Panc1 (cell line): ENCODE measurements at regions not wholly inside any gene's neighbourhood (a gene's known extent, or its start where the extent isn't known, plus 50 kb on each side); places are given as distances from the start of the nearest gene placed in this dataset.

ENCODE experiments used
- ATAC-seq: fragments of 200-7000 bp; cut with Tn5 transposase; 2 replicates; pipeline ENCODE4 v1.9.1; 2020; ENCODE audit warnings: mild to moderate bottlenecking, moderate library complexity
- BruUV-seq: library from RNA; stranded (reverse); fragments of 400-500 nt; replicated peaks from 2 replicates; lab custom pipeline; 2021; lab: Mats Ljungman, UMichigan
- CTCF ChIA-PET: fragments of 300-600 bp; sonication (Branson Sonifier 250); formaldehyde crosslinking; loops from one replicate; lab custom pipeline; 2022; ENCODE audit warnings: antibody characterized with exemption; lab: Charles Lee
- POLR2A ChIA-PET: fragments of 300-600 bp; sonication (Branson Sonifier 250); formaldehyde crosslinking; loops from one replicate; lab custom pipeline; 2022; ENCODE audit warnings: antibody characterized with exemption; lab: Charles Lee
- DNase-seq: peaks from one replicate; pipeline ENCODE4 v3.0.0-alpha.2; 2010; ENCODE audit warnings: low read depth, low spot score
- H3K27ac ChIP-seq: 2 replicates; pipeline ENCODE4 v1.5.1; 2011; ENCODE audit warnings: mild to moderate bottlenecking, low read length, inconsistent platforms
- H3K27me3 ChIP-seq: fragments of 200-500 bp; sonication (Bioruptor generic); 2 replicates; pipeline ENCODE4 v1.6.0; 2014; ENCODE audit warnings: low read length, inconsistent platforms; ENCODE audit not compliant: control insufficient read depth, insufficient read depth
- H3K36me3 ChIP-seq: fragments of 200-500 bp; sonication (Bioruptor generic); 2 replicates; pipeline ENCODE4 v1.5.1; 2014; ENCODE audit warnings: inconsistent platforms, mild to moderate bottlenecking, low read length, moderate library complexity; ENCODE audit not compliant: control insufficient read depth, insufficient read depth
- H3K4me1 ChIP-seq: 2 replicates; pipeline ENCODE4 v1.5.1; 2011; ENCODE audit warnings: inconsistent platforms, mild to moderate bottlenecking, low read length, moderate library complexity; ENCODE audit not compliant: control insufficient read depth, insufficient read depth
- H3K4me3 ChIP-seq, 2 experiments: 2 replicates each; pipeline ENCODE4 v1.5.1; 2011 to 2012; ENCODE audit warnings: low read depth in 2 of 2, low read length in 2 of 2, mild to moderate bottlenecking in 2 of 2, inconsistent platforms in 1 of 2, moderate library complexity in 1 of 2
- H3K9me3 ChIP-seq: fragments of 200-500 bp; sonication (Bioruptor generic); 2 replicates; pipeline ENCODE4 v1.5.1; 2014; ENCODE audit warnings: low read depth, mild to moderate bottlenecking, inconsistent platforms, low read length, moderate library complexity; ENCODE audit not compliant: control insufficient read depth, insufficient read depth
- POLR2AphosphoS5 ChIP-seq: IDR thresholded peaks from 2 replicates; pipeline ENCODE4 v1.6.1; 2012; ENCODE audit warnings: mild to moderate bottlenecking, low read depth, low read length, moderate library complexity
- SIN3A ChIP-seq: IDR thresholded peaks from 2 replicates; pipeline ENCODE4 v1.6.1; 2012; ENCODE audit warnings: low read depth, mild to moderate bottlenecking, low read length, moderate library complexity, borderline replicate concordance; ENCODE audit not compliant: insufficient read depth
- TCF7L2 ChIP-seq: IDR thresholded peaks from 2 replicates; pipeline ENCODE4 v1.6.1; 2011; ENCODE audit warnings: mild to moderate bottlenecking, low read depth, low read length, inconsistent platforms
- in situ Hi-C: cut with HindIII; loops from 2 replicates; pipeline ENCODE4 v1.10.0; 2016; ENCODE audit warnings: low sequenced_read_pairs, low pct_unique_long_range_greater_than_20kb
- intact Hi-C: fragments of 100-400 bp; cut with micrococcal nuclease; formaldehyde crosslinking; loops from one replicate; pipeline ENCODE4 v1.10.0; 2022; ENCODE audit not compliant: unreplicated experiment
- TF ChIP-seq, protein P1 (sequence below): fragments of 450-650 bp; IDR thresholded peaks from 2 replicates; pipeline ENCODE4 v1.5.1; 2017; ENCODE audit warnings: mild to moderate bottlenecking
- TF ChIP-seq, protein P2 (sequence below), 2 experiments: IDR thresholded peaks; 2 replicates each; pipeline ENCODE4 v1.6.1; 2011 to 2012; ENCODE audit warnings: low read depth in 2 of 2, control low read depth in 1 of 2, low read length in 1 of 2, mild to moderate bottlenecking in 1 of 2, moderate library complexity in 1 of 2; ENCODE audit not compliant: insufficient read depth in 1 of 2

DNA sequence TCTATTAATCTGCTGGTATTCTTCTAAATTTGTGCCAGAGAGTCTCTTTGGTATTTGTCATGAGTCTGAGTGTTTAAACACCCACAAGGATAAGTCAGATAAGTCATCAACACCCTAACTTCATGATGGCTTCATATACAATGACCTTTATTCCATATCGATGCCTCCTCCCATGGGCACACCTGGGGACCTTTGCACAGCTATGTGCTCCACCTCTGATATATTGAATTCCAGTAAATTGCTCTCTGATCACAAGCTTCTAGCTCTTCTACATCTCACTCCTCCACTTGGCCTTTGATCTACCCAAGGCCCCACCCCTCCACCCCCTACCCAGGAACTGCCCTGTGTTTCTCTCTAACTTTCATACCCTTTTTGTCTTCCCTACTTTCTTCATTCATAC, 102.7 kb upstream of the MIER3 start:
- ChIA-PET CTCF (no interaction called here), POLR2A (no interaction called here)
- intact Hi-C loops (no loop called here), in situ Hi-C loops (no loop called here)
- no peak overlapping the region for H3K4me3 ChIP-seq
- ATAC-seq (no peak), DNase-seq (no peak)
- H3K27me3 ChIP-seq: no peaks in the 10 kb centered on the region
- H3K4me1 ChIP-seq: no peaks in the 10 kb centered on the region
- H3K9me3 ChIP-seq: no peaks in the 10 kb centered on the region
- no TSS peak for BruUV-seq
- TF ChIP-seq POLR2AphosphoS5 (no peak), TCF7L2 (no peak), SIN3A (no peak)
- TF ChIP-seq, protein P1, sequence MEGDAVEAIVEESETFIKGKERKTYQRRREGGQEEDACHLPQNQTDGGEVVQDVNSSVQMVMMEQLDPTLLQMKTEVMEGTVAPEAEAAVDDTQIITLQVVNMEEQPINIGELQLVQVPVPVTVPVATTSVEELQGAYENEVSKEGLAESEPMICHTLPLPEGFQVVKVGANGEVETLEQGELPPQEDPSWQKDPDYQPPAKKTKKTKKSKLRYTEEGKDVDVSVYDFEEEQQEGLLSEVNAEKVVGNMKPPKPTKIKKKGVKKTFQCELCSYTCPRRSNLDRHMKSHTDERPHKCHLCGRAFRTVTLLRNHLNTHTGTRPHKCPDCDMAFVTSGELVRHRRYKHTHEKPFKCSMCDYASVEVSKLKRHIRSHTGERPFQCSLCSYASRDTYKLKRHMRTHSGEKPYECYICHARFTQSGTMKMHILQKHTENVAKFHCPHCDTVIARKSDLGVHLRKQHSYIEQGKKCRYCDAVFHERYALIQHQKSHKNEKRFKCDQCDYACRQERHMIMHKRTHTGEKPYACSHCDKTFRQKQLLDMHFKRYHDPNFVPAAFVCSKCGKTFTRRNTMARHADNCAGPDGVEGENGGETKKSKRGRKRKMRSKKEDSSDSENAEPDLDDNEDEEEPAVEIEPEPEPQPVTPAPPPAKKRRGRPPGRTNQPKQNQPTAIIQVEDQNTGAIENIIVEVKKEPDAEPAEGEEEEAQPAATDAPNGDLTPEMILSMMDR: no peak
- TF ChIP-seq, protein P2, sequence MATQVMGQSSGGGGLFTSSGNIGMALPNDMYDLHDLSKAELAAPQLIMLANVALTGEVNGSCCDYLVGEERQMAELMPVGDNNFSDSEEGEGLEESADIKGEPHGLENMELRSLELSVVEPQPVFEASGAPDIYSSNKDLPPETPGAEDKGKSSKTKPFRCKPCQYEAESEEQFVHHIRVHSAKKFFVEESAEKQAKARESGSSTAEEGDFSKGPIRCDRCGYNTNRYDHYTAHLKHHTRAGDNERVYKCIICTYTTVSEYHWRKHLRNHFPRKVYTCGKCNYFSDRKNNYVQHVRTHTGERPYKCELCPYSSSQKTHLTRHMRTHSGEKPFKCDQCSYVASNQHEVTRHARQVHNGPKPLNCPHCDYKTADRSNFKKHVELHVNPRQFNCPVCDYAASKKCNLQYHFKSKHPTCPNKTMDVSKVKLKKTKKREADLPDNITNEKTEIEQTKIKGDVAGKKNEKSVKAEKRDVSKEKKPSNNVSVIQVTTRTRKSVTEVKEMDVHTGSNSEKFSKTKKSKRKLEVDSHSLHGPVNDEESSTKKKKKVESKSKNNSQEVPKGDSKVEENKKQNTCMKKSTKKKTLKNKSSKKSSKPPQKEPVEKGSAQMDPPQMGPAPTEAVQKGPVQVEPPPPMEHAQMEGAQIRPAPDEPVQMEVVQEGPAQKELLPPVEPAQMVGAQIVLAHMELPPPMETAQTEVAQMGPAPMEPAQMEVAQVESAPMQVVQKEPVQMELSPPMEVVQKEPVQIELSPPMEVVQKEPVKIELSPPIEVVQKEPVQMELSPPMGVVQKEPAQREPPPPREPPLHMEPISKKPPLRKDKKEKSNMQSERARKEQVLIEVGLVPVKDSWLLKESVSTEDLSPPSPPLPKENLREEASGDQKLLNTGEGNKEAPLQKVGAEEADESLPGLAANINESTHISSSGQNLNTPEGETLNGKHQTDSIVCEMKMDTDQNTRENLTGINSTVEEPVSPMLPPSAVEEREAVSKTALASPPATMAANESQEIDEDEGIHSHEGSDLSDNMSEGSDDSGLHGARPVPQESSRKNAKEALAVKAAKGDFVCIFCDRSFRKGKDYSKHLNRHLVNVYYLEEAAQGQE (IDR thresholded peaks at IDR 0.05; ENCODE audit: insufficient read depth in 1 of 2, low read depth in 2 of 2, low read length in 1 of 2): no peak
- no peak overlapping the region for H3K27ac ChIP-seq
- H3K36me3 ChIP-seq: no peaks in the 10 kb centered on the region

DNA sequence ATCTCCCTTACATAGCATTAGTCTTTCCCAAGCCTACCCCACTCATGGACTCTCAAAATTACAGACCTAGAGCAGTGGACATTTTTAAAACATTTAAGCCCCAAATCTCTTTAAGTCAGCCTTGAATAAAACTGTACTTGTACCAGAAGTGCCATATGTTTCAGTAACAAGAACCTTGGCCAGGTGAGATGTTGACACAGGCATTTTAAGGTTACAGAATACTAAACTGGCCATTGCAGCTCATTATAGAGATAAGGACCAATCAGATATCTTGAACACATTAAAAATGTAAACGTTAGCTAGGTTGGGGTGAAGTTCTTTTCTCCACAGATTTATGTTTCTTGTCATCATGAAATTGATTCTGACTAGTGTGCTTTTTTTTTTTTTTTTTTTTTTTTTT, 103.8 kb upstream of the MIER3 start:
- TF ChIP-seq TCF7L2 (no peak), POLR2AphosphoS5 (no peak), SIN3A (no peak)
- TF ChIP-seq, protein P1: no peak
- TF ChIP-seq, protein P2 (IDR thresholded peaks at IDR 0.05; ENCODE audit: insufficient read depth in 1 of 2, low read depth in 2 of 2, low read length in 1 of 2): no peak
- H3K4me1 ChIP-seq: no peaks in the 10 kb centered on the region
- DNase-seq: no peak
- in situ Hi-C loops (no loop called here), intact Hi-C loops (no loop called here)
- H3K27ac ChIP-seq: no peak overlapping the region
- no peak for ATAC-seq
- H3K36me3 ChIP-seq: no peaks in the 10 kb centered on the region
- CTCF ChIA-PET: no interaction called here
- BruUV-seq: no TSS peak
- H3K4me3 ChIP-seq: no peak overlapping the region
- no peaks in the 10 kb centered on the region for H3K9me3 ChIP-seq
- no peaks in the 10 kb centered on the region for H3K27me3 ChIP-seq
- POLR2A ChIA-PET: no interaction called here
